IMR-90 (cell line): ENCODE measurements at regions not wholly inside any gene's neighbourhood (a gene's known extent, or its start where the extent isn't known, plus 50 kb on each side); places are given as distances from the start of the nearest gene placed in this dataset.

ENCODE experiments used
- ATAC-seq: fragments of 200-7000 bp; cut with Tn5 transposase; 2 replicates; pipeline ENCODE4 v1.9.1; 2020; ENCODE audit warnings: low read depth, mild to moderate bottlenecking, moderate library complexity
- BruUV-seq: library from RNA; stranded (reverse); fragments of 400-500 nt; replicated peaks from 2 replicates; lab custom pipeline; 2021; lab: Mats Ljungman, UMichigan
- CTCF ChIA-PET: fragments of 300-600 bp; formaldehyde crosslinking; extraction: SDS; loops from one replicate; lab custom pipeline; 2021; ENCODE audit warnings: antibody characterized with exemption; lab: Yijun Ruan, JAX
- POLR2A ChIA-PET: fragments of 300-600 bp; sonication (Branson Sonifier 250); formaldehyde crosslinking; loops from one replicate; lab custom pipeline; 2022; ENCODE audit warnings: antibody characterized with exemption; ENCODE audit not compliant: unreplicated experiment; lab: Charles Lee
- DNase-seq: peaks from one replicate; pipeline ENCODE4 v3.0.0; 2013
- H2AFZ ChIP-seq: replicated peaks from 2 replicates; pipeline ENCODE3; 2013; ENCODE audit warnings: low read length, mild to moderate bottlenecking; ENCODE audit not compliant: poor library complexity
- H2AK5ac ChIP-seq: 2 replicates; pipeline ENCODE4 v1.6.1; 2013; ENCODE audit warnings: low read depth, low read length, inconsistent platforms
- H2AK9ac ChIP-seq: replicated peaks from 2 replicates; pipeline ENCODE3; 2013; ENCODE audit warnings: mild to moderate bottlenecking, low read depth, low read length, moderate library complexity; ENCODE audit not compliant: poor library complexity
- H2BK120ac ChIP-seq: 2 replicates; pipeline ENCODE4 v1.6.1; 2013; ENCODE audit warnings: low read depth, low read length, inconsistent platforms
- H2BK15ac ChIP-seq: 3 replicates; pipeline ENCODE4 v1.6.1; 2013; ENCODE audit warnings: low read depth, low read length, inconsistent platforms
- H2BK20ac ChIP-seq: 2 replicates; pipeline ENCODE4 v1.6.1; 2013; ENCODE audit warnings: low read depth, mild to moderate bottlenecking, inconsistent platforms, low read length, moderate library complexity
- H2BK5ac ChIP-seq: 2 replicates; pipeline ENCODE4 v1.6.1; 2013; ENCODE audit warnings: mild to moderate bottlenecking, low read depth, low read length, inconsistent platforms; ENCODE audit not compliant: poor library complexity, severe bottlenecking
- H3K14ac ChIP-seq: replicated peaks from 2 replicates; pipeline ENCODE4 v1.6.1; 2013; ENCODE audit warnings: low read depth, low read length, inconsistent platforms
- H3K18ac ChIP-seq: 2 replicates; pipeline ENCODE4 v1.6.1; 2013; ENCODE audit warnings: low read depth, low read length, control low read depth
- H3K23ac ChIP-seq: 2 replicates; pipeline ENCODE4 v1.6.1; 2013; ENCODE audit warnings: low read depth, low read length, inconsistent platforms
- H3K27ac ChIP-seq: 2 replicates; pipeline ENCODE4 v1.5.1; 2013; ENCODE audit warnings: mild to moderate bottlenecking, control low read depth, low read length; ENCODE audit not compliant: insufficient read depth
- H3K27me3 ChIP-seq: 2 replicates; pipeline ENCODE4 v1.6.1; 2013; ENCODE audit warnings: low read length; ENCODE audit not compliant: control insufficient read depth, insufficient read depth
- H3K36me3 ChIP-seq: 2 replicates; pipeline ENCODE4 v1.6.1; 2013; ENCODE audit warnings: low read length, mixed read lengths; ENCODE audit not compliant: control insufficient read depth, insufficient read depth
- H3K4ac ChIP-seq: 2 replicates; pipeline ENCODE4 v1.6.1; 2013; ENCODE audit warnings: low read depth, low read length, inconsistent platforms
- H3K4me1 ChIP-seq: 2 replicates; pipeline ENCODE4 v1.6.1; 2013; ENCODE audit warnings: low read length, mixed read lengths; ENCODE audit not compliant: control insufficient read depth, insufficient read depth
- H3K4me2 ChIP-seq: 2 replicates; pipeline ENCODE4 v1.6.1; 2013; ENCODE audit warnings: low read depth, mild to moderate bottlenecking, control low read depth, low read length, moderate library complexity
- H3K4me3 ChIP-seq: 2 replicates; pipeline ENCODE4 v1.5.1; 2013; ENCODE audit warnings: low read depth, mild to moderate bottlenecking, control low read depth, low read length, moderate library complexity; ENCODE audit not compliant: insufficient read depth
- H3K56ac ChIP-seq: 2 replicates; pipeline ENCODE4 v1.6.1; 2013; ENCODE audit warnings: low read length, inconsistent platforms; ENCODE audit not compliant: insufficient read depth; ENCODE audit errors: extremely low read depth
- H3K79me1 ChIP-seq, 2 experiments: 2 replicates each; pipeline ENCODE4 v1.6.1; 2013; ENCODE audit warnings: low read length in 2 of 2, inconsistent platforms in 1 of 2, low read depth in 1 of 2
- H3K9ac ChIP-seq: 2 replicates; pipeline ENCODE4 v1.6.1; 2013; ENCODE audit warnings: low read depth, low read length, control low read depth
- H3K9me1 ChIP-seq: 2 replicates; pipeline ENCODE4 v1.6.1; 2013; ENCODE audit warnings: low read length, inconsistent platforms; ENCODE audit not compliant: insufficient read depth
- H3K9me3 ChIP-seq: 2 replicates; pipeline ENCODE4 v1.6.1; 2013; ENCODE audit warnings: low read length; ENCODE audit not compliant: control insufficient read depth, insufficient read depth
- H4K20me1 ChIP-seq: 2 replicates; pipeline ENCODE4 v1.6.1; 2013; ENCODE audit warnings: low read length, inconsistent platforms; ENCODE audit not compliant: insufficient read depth
- H4K5ac ChIP-seq: 2 replicates; pipeline ENCODE4 v1.6.1; 2013; ENCODE audit warnings: mild to moderate bottlenecking, low read depth, low read length, control low read depth
- H4K8ac ChIP-seq, 2 experiments: 2 replicates each; pipeline ENCODE4 v1.6.1; 2013; ENCODE audit warnings: low read depth in 2 of 2, low read length in 2 of 2, control low read depth in 1 of 2, inconsistent platforms in 1 of 2
- H4K91ac ChIP-seq: 2 replicates; pipeline ENCODE4 v1.6.1; 2013; ENCODE audit warnings: low read depth, low read length, inconsistent platforms; ENCODE audit not compliant: insufficient read depth
- BHLHE40 ChIP-seq: fragments of 150-350 bp; IDR thresholded peaks from 2 replicates; pipeline ENCODE4 v1.6.1; 2016; ENCODE audit warnings: mild to moderate bottlenecking, low read depth, low read length
- CTCF ChIP-seq: conservative IDR thresholded peaks from 2 replicates; pipeline ENCODE4 v1.5.1; 2012; ENCODE audit warnings: mild to moderate bottlenecking, low read depth, low read length, improper control_type of control experiment
- FOS ChIP-seq: fragments of 150-350 bp; IDR thresholded peaks from 2 replicates; pipeline ENCODE4 v1.6.1; 2016; ENCODE audit warnings: low read depth, low read length
- MXI1 ChIP-seq: IDR thresholded peaks from 2 replicates; pipeline ENCODE4 v1.6.1; 2012; ENCODE audit warnings: low read depth, mild to moderate bottlenecking, low read length, moderate library complexity, borderline replicate concordance
- RCOR1 ChIP-seq: IDR thresholded peaks from 2 replicates; pipeline ENCODE4 v1.6.1; 2012; ENCODE audit warnings: mild to moderate bottlenecking, low read length, improper control_type of control experiment; ENCODE audit not compliant: insufficient replicate concordance
- RFX5 ChIP-seq: IDR thresholded peaks from 2 replicates; pipeline ENCODE4 v1.8.0; 2012; ENCODE audit warnings: low read depth, mild to moderate bottlenecking, low read length, moderate library complexity
- USF2 ChIP-seq: fragments of 150-350 bp; IDR thresholded peaks from 2 replicates; pipeline ENCODE4 v1.6.1; 2017; ENCODE audit warnings: mild to moderate bottlenecking, antibody characterized with exemption, low read length, low read depth
- WGBS, 2 experiments: methylation state at CpG; one replicate each; pipeline versions ENCODE4 v1.1.5 to v1.1.7; 2013; ENCODE audit warnings: missing lambda C conversion rate in 2 of 2; ENCODE audit not compliant: insufficient read length in 1 of 2; ENCODE audit errors: extremely low coverage in 2 of 2; 5-methylcytosine and 5-hydroxymethylcytosine counted together
- dilution Hi-C: fragments of 300-500 bp; cut with HindIII; formaldehyde crosslinking; loops from one replicate; pipeline ENCODE4 v1.14.3; 2018; ENCODE audit warnings: low sequenced_read_pairs; ENCODE audit not compliant: unreplicated experiment
- in situ Hi-C: fragments of 300-500 bp; cut with MboI; formaldehyde crosslinking; loops from 3 replicates; pipeline ENCODE4 v1.14.3; 2019; ENCODE audit warnings: low sequenced_read_pairs, inconsistent platforms, mixed read lengths
- intact Hi-C: fragments of 100-400 bp; cut with micrococcal nuclease; formaldehyde crosslinking; loops from 2 replicates; pipeline ENCODE4 v1.10.0; 2022

- H4K5ac ChIP-seq: no peak overlapping the region
- no CpG with 5 or more reads among the region's 1 CpG for WGBS, 2 experiments
- in situ Hi-C loops: no loop called here
- no peak overlapping the region for H3K14ac ChIP-seq
- H3K79me1 ChIP-seq: no peaks in the 10 kb centered on the region
- no peak overlapping the region for H2BK15ac ChIP-seq
- H3K9me3 ChIP-seq: no peaks in the 10 kb centered on the region
- CTCF ChIA-PET: no interaction called here
- no peak overlapping the region for H4K91ac ChIP-seq
- H3K27ac ChIP-seq: no peak overlapping the region
- POLR2A ChIA-PET: no interaction called here
- H3K56ac ChIP-seq: no peak overlapping the region
- no peak overlapping the region for H3K9ac ChIP-seq
- H2BK20ac ChIP-seq: no peak overlapping the region
- peaks cover 2% of the 10 kb centered on the region for H3K27me3 ChIP-seq
- dilution Hi-C loops: no loop called here
- H3K4me3 ChIP-seq: no peak overlapping the region
- no peak overlapping the region for H3K4me2 ChIP-seq
- TF ChIP-seq MXI1 (no peak), FOS (no peak), BHLHE40 (no peak), CTCF (no peak), USF2 (no peak), RCOR1 (no peak), RFX5 (no peak)
- H2BK5ac ChIP-seq: no peak overlapping the region
- no peak overlapping the region for H4K8ac ChIP-seq
- no peak overlapping the region for H2BK120ac ChIP-seq
- intact Hi-C loops: no loop called here
- DNase-seq (no peak), ATAC-seq (no peak)
- H3K18ac ChIP-seq: no peak overlapping the region
- H3K36me3 ChIP-seq: no peaks in the 10 kb centered on the region
- no peaks in the 10 kb centered on the region for H3K9me1 ChIP-seq
- no peak overlapping the region for H3K4ac ChIP-seq
- BruUV-seq: no TSS peak
- no peak overlapping the region for H2AK9ac ChIP-seq
- no peak overlapping the region for H2AFZ ChIP-seq
- H2AK5ac ChIP-seq: no peak overlapping the region
- no peaks in the 10 kb centered on the region for H3K4me1 ChIP-seq
- H3K23ac ChIP-seq: no peak overlapping the region
- H4K20me1 ChIP-seq: no peaks in the 10 kb centered on the region
Observed at GRCh38 chr11:93251922-93252321, 54.1 kb upstream of the SLC36A4 start.
